CD4-positive, alpha-beta T cell treated with Interleukin-4 for 1 hour (primary cell): ENCODE measurements at regions not wholly inside any gene's neighbourhood (a gene's known extent, or its start where the extent isn't known, plus 50 kb on each side); places are given as distances from the start of the nearest gene placed in this dataset.
A peak's percentile ranks its signal among the peaks of the same experiment; 100 is the strongest.

Experiments used
- DNase-seq, 2 donors: peaks; one replicate each; pipeline ENCODE4 v3.0.0-alpha.2; 2020 to 2022

DNA sequence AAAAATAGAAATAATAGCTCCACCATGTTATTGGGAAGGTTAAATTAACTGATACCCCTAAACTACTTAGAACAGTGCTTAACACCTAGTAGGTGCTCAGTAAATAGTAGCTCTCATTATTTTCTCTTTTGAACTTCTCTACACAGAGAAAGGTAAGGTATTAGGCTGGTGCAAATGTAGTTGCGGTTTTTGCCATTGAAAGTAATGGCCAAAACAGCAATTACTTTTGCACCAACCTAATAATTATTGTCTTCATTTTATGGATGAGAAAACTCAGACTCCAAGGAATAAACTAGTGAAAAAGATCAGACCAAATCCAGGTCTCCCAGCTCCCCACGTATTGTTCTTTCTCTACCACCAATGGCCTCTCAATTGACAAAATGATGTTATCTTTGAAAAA is 157.2 kb upstream of the TMPO start:
- DNase-seq: no peak

DNA sequence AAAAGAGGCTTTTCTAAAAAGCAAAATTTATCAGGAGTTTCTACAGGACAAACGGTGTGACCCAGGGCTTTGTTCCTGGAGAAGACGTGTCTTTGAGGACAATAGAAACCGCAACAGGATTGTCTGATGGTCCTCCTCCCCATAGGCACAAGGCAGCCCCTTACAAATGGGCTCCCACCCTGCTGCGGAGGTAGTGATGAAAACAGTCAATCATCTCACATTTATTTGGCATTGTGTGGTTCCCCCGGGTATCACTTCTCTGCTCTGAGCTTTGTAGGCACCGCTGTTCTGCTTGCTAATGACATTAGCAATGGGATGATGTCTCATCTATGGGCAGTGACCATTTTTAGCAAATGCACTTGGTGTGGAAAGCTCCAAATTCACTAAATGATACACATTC is 155.5 kb upstream of the TMPO start:
- no peak for DNase-seq

DNA sequence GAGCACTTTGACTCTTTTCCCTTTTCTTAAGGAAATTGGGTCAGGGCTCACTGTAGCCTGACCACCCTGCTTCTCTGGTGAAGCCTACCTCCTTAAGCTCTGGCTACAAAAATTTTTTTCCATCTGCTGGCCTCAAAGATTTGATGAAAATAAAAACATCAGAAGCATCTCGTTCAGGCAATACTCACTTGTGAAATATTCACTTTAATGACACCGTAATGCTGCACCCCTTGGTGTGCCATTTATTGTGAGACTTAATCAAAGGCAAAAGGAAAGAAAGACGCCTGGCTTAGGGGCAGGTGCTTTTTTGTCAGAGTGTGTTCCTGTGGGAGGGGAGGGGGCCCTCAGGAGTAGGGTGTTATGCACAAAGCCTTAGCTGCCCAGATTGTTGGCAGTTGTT is 155.0 kb upstream of the TMPO start:
- DNase-seq: no peak

GRCh38 chr12:98369581-98369980 is 145.8 kb upstream of the TMPO start:
- no peak for DNase-seq

- DNase-seq: no peak
These were observed 144.4 kb upstream of the TMPO start for GRCh38 chr12:98370976-98371375.

DNA sequence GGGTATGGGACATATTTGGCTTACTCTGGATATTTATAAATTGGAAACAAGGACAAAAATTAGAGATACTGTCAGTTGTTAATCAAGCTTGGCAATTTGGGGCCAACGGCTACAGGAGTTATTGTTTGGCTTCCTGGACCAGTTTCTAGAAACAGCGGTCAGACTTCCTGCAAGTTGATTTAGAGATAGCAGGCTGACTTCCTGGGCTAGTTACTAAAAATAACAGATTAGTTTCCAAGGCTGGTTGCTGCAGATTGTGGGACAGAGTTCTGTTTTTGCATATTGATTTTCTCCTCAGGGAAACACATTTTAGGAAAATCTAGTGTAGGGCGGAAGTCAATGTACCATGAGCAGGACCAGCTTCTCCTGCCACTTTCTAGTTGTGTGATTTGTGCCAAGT is 144.0 kb upstream of the TMPO start:
- DNase-seq: no peak

DNA sequence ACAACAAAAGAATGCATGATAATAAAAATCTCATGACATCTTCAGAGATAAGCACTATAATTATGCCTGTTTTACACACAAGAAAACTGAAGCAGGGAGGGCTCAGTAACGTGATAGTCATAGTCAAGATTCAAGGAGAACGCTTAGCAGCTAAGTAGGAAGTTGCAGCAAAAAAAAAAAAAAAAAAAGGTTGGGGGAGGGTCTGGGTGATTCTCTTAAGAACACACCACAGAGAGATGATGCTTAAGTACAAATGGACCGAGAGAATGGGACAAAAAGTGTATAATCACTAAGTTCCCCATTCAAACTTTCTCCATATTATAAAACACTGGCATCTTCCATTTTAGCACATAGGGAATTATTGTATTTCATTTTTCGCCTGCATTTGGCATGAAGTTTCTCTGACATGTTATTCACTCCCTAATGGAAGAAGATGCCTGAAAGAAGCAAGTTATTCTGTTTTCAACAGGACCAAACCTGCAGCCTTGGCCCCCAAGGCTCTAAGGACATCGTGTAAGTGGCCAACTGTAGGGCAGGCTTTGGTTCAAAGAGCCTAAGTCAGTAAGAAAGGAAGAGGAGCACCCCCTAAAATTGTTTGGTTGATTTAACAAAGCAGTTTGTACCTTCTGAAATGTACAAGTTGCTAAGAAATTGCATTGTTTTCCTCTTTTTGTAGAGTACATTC is 142.9 kb upstream of the TMPO start:
- DNase-seq: no peak

- DNase-seq: no peak
These were observed 142.3 kb upstream of the TMPO start for GRCh38 chr12:98373025-98373554.

DNA sequence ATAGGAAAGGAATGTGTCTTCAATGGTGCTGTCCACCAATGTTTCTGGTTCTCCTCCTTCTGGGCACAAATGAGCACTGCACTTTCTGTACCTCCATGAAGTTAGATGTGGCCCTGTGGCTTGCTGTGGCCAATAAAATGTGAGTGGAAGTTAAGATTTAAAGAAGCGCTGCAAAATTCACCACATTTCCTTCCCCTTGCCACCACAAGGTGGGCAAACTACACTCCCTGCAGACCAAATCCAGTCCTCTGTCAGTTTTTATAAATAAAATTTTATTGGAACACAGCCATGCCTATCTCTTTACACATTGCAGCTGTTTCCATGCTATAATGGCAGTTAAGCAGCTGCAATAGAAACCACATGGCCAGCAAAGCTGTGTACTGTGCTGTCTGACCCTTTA is 141.4 kb upstream of the TMPO start:
- no peak for DNase-seq

DNA sequence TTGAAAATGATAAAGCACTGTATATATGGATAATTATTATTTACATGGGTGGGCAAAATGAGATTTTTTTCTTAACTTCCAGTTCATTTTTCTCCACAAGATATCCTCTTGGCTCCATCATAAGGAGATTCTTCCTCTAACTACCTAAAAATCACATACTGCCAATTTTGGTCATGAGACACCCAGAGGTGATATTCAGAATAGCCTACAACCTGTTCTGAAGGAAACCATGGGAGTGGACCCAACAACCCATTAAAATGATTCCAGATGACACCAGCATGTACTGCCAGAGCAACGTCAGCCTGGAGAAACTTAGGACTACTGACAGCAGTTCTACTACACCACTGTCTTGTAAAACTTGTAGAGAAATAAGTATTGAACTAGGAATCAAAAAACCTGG is 136.3 kb upstream of the TMPO start:
- no peak for DNase-seq

DNA sequence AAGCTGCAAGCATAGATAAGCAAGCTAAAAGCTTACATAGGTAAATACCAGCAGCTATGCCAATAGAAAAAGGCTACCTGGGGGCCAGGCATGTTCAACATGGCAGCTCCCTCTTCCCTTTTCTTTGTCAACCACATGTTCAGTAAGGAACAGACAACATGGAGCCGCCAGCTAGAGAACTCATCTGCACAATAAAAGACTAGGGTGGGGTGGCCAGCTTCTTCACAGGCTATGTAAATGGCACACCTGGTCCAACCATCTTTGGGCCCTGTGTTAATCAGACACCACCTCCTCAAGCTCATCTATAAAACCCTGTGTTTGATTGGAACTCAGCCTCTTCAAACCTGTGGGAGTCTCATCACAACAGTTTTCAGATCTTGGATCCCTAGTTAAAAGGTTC is 129.7 kb upstream of the TMPO start:
- no peak for DNase-seq

GRCh38 chr12:98387444-98387843 is 127.9 kb upstream of the TMPO start:
- no peak for DNase-seq

- no peak for DNase-seq
These were observed 127.3 kb upstream of the TMPO start for GRCh38 chr12:98388126-98388525.

DNA sequence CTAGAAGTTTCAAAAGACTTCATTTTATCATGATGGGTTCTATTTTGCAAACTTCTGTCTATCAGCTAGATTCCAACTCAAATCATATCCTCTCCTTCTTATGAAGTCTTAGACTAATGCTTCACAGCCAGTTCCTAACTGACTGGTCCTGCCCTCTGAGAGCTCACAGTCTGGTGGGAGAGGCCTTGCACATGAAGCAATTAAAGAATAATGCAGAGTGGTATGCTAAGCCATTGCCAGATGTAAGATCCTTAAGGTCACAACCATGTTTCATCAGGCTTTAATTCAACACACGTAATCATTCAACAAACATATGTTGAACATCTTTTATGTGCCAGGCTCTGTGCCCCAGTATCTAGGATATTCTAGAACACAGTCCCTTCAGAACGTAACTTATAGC is 125.8 kb upstream of the TMPO start:
- no peak for DNase-seq

- peak; percentile 77 to 84 for DNase-seq
These were observed 117.9 kb upstream of the TMPO start for GRCh38 chr12:98397323-98398105.

DNA sequence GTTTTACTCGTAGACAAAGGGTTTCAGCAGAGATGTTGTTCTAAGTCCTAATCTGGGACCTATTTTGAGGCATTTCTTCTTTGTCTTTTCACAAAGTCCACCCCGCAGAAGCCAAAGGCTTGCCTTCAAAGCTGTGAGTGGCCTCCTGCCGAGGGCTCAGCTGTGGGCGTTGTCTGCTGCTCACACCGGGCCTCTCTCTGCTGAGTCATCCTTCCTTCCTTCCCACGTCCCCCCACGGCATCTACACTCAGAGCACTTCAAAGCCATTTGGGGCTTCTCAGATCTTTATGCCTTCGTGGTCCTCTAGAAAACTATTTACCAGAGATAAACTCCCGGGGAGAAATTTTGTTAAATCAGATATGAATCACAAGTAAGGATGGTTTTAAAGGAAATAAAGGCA is 115.9 kb upstream of the TMPO start:
- DNase-seq: peak; percentile 52 to 56

GRCh38 chr12:98401427-98401826 is 114.0 kb upstream of the TMPO start:
- DNase-seq: no peak

DNA sequence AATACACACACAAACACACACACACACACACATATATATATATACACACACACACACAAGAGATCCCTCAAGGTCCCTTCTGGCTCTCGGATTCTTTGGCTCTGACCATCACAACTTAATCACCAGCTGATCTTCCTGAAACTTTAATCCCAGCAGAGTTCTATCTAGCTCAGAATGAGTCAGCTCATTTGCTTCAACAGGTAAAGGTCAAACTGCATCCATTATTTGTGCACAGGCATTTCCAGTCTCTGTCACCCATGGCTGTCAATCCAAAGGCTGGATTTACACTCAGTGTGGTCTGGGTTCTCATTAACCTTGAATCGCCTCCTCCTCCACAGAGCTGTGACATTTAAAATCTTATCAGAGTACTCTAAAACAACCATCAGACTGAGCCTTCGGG is 113.3 kb upstream of the TMPO start:
- DNase-seq: no peak

GRCh38 chr12:98402671-98403070 is 112.7 kb upstream of the TMPO start:
- no peak for DNase-seq

DNA sequence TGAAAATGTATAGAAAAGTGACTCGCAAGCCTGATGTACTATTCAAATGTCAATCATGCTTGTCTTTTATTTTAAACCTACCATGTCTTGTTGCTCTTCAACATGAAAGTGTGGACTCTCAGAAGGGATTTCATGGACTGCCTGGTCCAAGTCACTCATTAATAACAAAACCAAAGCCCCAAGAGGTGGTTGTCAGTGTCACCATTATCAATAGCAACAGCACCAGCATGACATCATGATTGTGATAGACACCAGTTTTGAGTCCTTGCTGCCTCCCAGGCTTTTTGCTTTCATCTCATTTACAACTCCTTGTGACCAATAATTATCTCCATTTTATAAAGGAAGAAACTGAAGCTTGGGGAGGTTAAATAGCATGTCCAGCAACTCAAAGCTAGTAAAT is 112.0 kb upstream of the TMPO start:
- no peak for DNase-seq

- DNase-seq: no peak
These were observed 111.5 kb upstream of the TMPO start for GRCh38 chr12:98403936-98404335.

- DNase-seq: no peak
These were observed 109.5 kb upstream of the TMPO start for GRCh38 chr12:98405805-98406366.

- no peak for DNase-seq
These were observed 109.0 kb upstream of the TMPO start for GRCh38 chr12:98406378-98406777.

GRCh38 chr12:98408681-98409080 is 106.7 kb upstream of the TMPO start:
- DNase-seq: peak in 1 of 2 donors; percentile 7
